ENCODE measurements at regions not wholly inside any gene's neighbourhood (a gene's known extent, or its start where the extent isn't known, plus 50 kb on each side); places are given as distances from the start of the nearest gene placed in this dataset.

GRCh38 chr5:90184764-90185163 lies 224.8 kb downstream of the CETN3 start:
- no peak overlapping the region for H3K4me3 ChIP-seq (replicated peaks in 1 of 2; ENCODE audit: low read depth in 2 of 2, low read length in 2 of 2)
- DNase-seq (ENCODE audit: low read depth in 2 of 2), result no peak
- TF ChIP-seq, protein P1, sequence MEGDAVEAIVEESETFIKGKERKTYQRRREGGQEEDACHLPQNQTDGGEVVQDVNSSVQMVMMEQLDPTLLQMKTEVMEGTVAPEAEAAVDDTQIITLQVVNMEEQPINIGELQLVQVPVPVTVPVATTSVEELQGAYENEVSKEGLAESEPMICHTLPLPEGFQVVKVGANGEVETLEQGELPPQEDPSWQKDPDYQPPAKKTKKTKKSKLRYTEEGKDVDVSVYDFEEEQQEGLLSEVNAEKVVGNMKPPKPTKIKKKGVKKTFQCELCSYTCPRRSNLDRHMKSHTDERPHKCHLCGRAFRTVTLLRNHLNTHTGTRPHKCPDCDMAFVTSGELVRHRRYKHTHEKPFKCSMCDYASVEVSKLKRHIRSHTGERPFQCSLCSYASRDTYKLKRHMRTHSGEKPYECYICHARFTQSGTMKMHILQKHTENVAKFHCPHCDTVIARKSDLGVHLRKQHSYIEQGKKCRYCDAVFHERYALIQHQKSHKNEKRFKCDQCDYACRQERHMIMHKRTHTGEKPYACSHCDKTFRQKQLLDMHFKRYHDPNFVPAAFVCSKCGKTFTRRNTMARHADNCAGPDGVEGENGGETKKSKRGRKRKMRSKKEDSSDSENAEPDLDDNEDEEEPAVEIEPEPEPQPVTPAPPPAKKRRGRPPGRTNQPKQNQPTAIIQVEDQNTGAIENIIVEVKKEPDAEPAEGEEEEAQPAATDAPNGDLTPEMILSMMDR (IDR thresholded peaks at IDR 0.05; ENCODE audit: low read depth, low read length), result no peak

- no peak for DNase-seq (ENCODE audit: low read depth in 2 of 2)
- H3K4me3 ChIP-seq (replicated peaks in 1 of 2; ENCODE audit: low read depth in 2 of 2, low read length in 2 of 2), result no peak overlapping the region
- TF ChIP-seq, protein P1 (IDR thresholded peaks at IDR 0.05; ENCODE audit: low read depth, low read length), result no peak
Observed at GRCh38 chr5:90182726-90183125, 226.8 kb downstream of the CETN3 start.

DNA sequence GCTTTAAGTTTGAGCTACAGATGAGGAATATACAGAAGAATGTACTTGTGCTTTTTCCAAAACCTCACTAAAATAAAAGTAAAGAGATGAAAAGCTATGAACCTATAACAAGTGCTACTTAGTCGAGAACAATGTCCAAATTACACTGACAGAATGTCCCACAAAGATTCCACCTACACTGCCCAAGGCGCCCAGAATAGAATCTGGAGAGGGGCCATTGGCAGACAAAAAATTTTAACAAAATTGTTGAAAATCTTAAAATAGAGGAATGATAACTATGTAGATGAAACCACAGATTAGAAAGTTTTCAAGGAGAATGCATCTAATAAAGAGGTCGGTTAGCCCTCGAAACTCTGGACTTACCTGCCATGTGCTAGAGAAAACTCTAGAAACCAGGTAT lies 235.3 kb downstream of the CETN3 start:
- no peak overlapping the region for H3K4me3 ChIP-seq (replicated peaks in 1 of 2; ENCODE audit: low read depth in 2 of 2, low read length in 2 of 2)
- TF ChIP-seq, protein P1 (IDR thresholded peaks at IDR 0.05; ENCODE audit: low read depth, low read length), result no peak
- DNase-seq (ENCODE audit: low read depth in 2 of 2), result no peak

GRCh38 chr5:90173299-90174030 lies 236.1 kb downstream of the CETN3 start:
- DNase-seq (ENCODE audit: low read depth in 2 of 2), result no peak
- TF ChIP-seq, protein P1 (IDR thresholded peaks at IDR 0.05; ENCODE audit: low read depth, low read length), result no peak
- H3K4me3 ChIP-seq (replicated peaks in 1 of 2; ENCODE audit: low read depth in 2 of 2, low read length in 2 of 2), result no peak overlapping the region

DNA sequence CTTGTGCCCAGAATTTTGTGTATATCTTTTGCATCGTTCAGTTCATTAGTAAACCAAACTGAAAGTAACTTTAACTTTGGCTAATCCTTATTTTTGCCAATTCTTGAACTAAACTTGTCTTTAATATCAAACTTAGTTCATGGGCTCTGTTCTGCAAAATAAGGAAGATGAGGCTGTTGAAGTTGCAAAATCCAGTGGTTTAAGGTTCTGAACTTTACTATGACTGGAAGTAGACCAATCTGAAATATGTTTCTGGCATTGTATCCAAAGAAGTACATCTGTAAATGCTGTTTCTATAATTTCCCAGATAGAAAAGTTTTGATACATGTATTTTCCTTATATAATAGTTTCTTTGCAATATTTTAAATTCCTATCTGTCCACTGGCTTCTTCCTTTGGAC lies 238.1 kb downstream of the CETN3 start:
- TF ChIP-seq, protein P1 (IDR thresholded peaks at IDR 0.05; ENCODE audit: low read depth, low read length), result no peak
- no peak for DNase-seq (ENCODE audit: low read depth in 2 of 2)
- H3K4me3 ChIP-seq (replicated peaks in 1 of 2; ENCODE audit: low read depth in 2 of 2, low read length in 2 of 2), result no peak overlapping the region

- DNase-seq (ENCODE audit: low read depth in 2 of 2), result no peak
- TF ChIP-seq, protein P1 (IDR thresholded peaks at IDR 0.05; ENCODE audit: low read depth, low read length), result no peak
Observed at GRCh38 chr5:90170261-90170660, 239.3 kb downstream of the CETN3 start.

GRCh38 chr5:90169078-90169477 lies 240.5 kb downstream of the CETN3 start:
- no peak overlapping the region for H3K4me3 ChIP-seq (replicated peaks in 1 of 2; ENCODE audit: low read depth in 2 of 2, low read length in 2 of 2)
- TF ChIP-seq, protein P1 (IDR thresholded peaks at IDR 0.05; ENCODE audit: low read depth, low read length), result no peak
- DNase-seq (ENCODE audit: low read depth in 2 of 2), result no peak

More at GRCh38 chr5:90170261-90170660, 239.3 kb downstream of the CETN3 start:
- H3K4me3 ChIP-seq (replicated peaks in 1 of 2; ENCODE audit: low read depth in 2 of 2, low read length in 2 of 2), result no peak overlapping the region

Data from cardiac fibroblast (primary cell).